HG02870 (cell line): ENCODE measurements at regions not wholly inside any gene's neighbourhood (a gene's known extent, or its start where the extent isn't known, plus 50 kb on each side); places are given as distances from the start of the nearest gene placed in this dataset.

Experiments used
- ATAC-seq: cut with Tn5 transposase; IDR thresholded peaks from one replicate; pipeline ENCODE4 v1.9.1; 2021; ENCODE audit warnings: mild to moderate bottlenecking, moderate library complexity; ENCODE audit not compliant: unreplicated experiment

DNA sequence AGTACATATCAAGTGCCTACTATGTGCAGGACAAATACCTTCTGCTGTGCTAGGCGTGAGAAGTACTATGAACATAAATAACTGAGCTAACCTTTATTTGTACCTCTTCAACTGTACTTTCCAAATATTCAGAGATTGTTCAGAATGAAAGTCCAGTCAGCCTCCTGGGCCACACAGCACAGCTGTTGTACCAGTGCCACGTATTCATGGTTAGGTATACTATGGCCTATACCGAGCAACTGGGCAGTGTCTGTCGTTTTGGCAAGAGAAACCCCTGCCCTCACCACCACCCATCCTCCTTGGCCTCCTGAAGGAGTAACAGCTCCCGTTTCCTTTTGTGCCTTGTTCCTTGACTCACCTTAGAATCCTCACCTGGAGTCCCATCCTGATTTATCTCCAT lies 53.0 kb downstream of the RASSF10 start:
- ATAC-seq, result no peak

DNA sequence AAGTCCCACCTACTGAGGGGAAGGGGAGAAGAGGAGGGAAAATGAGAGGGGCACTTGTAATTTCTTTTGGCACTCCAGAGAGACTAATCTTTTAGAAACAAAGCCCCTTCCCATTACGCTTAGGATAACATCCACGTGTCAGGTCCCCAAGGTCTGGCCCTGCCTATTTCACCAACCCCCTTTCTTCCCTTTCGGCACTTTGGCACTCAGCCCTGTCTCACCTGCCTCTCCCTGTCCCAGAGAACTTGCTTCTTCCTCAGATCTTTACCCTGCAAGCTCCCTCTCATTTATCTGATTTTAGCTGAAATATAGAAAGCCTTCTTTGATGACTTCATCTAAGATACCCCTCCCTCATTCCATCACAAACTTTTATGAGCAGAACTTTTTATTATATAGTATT lies 55.5 kb downstream of the RASSF10 start:
- no peak for ATAC-seq

DNA sequence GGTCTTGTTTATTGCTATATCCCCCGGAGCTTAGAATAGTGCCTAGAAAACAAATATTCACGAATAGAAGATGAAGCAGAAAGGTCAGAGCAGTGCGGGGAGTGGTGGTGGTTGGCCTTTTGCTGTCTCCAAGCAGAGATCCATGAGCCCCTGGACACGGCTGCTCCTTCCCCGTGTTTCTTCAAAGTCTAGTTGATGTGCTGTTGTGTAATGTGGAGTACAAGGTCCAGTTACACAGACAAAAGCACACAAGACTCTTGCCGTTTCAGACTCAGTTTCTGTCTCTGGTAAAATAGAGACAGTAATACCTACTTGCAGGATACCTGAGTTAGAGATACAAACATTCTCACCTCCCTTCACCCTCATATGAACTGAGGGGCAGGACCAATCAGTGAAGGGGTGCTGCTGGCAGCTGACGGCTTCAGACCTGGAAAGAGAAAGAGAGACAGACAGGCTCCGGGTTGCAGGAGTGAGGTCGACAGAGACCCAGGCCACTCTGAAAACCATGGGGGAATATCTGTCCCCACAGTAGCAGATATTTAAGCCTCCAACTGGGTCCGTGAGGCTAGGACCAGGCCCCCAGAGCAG lies 56.2 kb downstream of the RASSF10 start:
- ATAC-seq, result no peak

DNA sequence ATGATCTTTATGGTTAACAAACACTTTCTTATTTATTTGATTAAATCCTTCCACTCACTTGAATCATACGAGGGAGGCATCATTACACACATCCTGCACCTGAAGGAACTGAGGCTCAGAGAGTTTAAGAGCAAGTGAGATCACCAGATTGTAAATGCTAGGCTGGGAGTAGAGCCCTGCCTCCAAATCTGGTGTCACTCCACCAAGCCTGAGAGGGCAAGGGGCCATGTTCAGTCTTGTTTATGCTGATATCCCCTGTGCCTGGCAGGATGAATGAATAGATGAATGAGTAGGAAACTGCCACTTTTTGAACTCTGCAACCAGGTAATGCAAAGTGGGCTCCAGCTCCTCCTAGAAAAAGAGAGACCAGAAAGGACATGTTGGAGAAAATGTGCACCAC lies 59.1 kb downstream of the RASSF10 start:
- no peak for ATAC-seq

DNA sequence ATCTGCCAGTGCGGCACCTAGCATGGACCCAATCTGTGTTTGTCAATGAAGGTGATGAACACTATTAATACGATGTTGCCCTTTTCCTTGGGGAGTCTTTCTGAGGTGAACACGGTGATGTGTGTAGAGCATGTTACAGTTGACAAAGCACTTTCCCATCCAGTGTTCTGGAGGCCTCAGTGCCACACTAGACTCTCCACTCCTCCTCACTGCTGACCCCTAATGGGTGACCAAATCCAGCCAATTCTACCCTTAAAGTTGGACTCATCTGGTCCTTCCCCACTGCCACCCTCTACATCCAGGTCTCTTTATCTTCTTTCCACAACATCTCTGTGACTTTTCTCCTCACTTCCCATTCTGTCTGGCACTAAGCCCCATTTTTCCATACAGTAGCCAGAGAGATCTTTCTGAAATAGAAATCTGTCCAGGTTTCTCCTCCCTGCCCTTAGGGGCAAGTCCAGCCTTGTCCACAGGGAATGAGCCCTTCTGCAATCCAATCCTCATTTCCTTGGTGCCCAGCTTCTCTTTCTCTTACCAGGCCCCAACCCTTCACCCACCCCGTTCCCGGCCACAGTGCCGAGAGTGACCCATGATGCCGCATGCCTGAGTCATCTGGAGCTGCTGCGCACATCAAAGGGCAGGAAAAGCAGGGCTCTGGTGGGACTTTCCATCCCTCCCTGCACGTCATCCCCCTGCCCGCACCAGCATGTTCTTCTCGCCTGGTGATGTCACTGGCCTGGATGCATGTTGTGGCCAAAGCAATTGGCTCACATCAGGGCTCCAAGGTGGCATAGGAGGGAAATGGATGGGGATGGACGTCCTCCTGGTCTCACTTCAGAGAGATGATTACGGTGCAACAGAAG lies 64.2 kb downstream of the RASSF10 start:
- no peak for ATAC-seq

DNA sequence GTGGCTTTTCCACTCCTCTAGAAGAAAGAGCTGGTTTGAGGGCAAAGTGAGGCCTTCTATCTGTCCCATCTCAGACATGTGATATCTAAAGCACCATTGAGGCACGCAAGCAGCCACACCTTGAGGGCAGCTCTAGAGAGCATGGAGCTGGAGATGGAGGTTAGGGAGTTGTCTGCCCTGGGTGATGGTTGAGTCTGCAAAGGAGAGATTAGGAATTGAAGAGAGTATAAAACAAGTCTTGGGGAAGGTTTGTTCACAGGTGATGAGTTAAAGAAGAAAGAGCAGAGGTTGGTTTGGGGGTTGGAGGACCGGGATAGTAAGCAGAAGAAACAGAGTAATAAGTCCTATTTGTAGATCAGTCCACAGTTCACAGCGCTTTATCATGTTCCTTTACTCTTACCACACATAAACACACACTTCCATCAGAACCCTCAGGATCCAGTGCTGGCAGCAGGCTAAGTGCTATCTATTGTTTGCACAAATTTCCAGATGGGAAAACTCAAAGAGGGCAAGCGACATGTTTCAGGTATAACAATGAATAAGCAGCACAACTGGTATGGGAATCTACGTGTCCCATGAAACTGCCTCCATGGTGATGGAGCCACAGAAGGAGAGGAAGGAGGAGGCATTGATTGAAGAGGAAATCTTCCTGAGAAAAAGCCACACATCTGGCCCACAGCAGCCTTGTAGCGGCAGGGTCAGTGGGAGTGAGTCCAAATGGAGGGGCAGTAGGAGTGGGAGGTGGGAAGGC lies 65.8 kb downstream of the RASSF10 start:
- no peak for ATAC-seq

DNA sequence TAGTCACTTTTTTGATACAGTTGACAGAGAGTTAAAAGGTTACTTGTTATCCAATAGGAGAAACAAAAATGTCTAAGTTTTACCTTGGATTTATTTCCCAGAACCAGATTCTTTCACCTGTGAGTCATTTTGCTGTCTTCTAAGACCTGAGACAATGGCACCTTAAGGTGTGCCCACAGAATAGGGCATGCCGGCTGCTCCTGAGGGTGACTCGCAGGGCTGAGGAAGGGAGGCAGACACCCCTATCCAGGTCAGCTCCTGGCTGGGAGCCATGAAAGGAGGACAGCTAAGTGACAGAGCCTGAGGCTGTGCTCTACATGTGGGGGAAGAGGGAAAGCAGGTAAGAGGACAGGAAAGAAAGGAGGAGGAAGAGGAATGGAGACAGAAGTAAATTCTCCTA lies 67.8 kb downstream of the RASSF10 start:
- ATAC-seq, result no peak

DNA sequence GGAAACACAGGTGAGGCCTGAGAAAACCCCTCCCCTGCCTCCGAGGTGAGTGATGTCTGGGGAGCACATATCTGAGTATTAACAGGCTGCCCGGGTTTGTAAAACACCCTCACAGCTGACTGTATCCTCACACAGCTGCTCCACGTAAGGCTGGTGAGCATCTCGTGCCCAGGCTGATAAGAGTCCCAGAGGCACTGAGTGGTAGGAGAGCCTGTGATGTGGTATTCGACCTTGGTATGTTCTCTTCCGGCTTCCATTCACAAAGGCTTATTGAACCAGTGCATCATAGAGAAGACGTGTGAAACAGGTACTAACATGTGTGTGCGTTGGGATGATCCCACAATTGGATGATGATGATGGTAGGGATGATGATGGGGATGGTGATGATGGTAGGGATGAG lies 71.7 kb downstream of the RASSF10 start:
- no peak for ATAC-seq

DNA sequence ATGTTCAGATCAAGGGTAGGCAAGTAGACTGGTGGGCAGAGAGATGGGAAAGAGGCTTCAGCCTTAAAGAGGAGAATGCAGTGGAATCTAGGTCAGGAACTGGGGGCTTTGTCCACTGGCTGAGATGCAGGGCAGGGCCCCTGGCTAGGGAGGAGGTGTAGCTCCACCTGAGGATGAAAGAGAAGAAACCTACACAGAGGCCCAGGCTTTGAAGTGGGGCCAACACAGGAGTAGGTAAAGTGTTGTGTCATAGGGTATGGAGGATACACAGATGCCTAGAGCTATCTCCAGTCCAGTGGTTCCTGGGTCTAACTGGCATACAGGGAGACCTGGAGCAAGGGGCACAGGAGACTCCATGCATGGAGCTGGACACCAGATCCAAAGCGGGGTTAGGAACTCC lies 73.5 kb downstream of the RASSF10 start:
- no peak for ATAC-seq

DNA sequence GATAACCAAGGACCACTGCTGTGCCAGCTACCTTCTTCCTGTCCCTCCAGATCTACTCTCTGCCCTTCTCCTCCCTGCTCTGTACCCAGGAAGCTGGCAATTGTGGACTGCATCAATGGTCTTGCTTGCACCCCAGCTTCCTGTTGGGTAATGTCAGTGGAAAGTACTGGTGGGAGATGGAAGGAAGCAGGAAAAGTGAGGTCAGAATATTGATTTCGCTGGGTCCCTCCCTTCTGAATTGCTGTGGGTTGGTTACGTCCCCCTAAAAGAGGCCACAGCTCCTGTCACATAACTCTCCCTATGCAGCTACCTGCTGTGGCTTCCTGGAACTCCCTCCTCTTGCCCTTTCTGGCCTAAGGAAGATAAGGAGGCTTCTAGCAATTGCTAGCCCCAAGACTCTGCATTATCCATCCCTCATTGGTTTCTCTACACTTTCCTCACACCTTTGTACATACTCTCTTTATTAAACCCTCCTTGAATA lies 81.2 kb downstream of the RASSF10 start:
- no peak for ATAC-seq

DNA sequence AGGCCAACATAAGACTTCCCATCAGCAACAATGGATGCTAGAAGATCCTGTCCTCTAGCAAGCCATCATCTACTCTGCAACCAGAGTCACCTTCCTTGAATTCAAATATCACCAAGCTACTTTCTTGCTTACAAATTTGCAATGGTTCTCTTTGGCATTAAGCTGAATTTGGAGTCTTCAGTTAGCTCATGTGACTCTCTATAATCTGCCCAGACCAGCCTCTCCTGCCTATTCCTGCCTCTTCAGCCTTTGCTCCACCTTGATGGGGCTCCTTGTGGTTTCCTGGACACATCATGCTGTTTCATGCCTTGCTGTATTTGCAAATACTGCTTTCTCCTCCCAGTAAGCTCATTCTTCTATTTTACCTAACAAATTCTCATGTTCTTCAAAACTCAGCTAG lies 82.3 kb downstream of the RASSF10 start:
- ATAC-seq, result no peak

DNA sequence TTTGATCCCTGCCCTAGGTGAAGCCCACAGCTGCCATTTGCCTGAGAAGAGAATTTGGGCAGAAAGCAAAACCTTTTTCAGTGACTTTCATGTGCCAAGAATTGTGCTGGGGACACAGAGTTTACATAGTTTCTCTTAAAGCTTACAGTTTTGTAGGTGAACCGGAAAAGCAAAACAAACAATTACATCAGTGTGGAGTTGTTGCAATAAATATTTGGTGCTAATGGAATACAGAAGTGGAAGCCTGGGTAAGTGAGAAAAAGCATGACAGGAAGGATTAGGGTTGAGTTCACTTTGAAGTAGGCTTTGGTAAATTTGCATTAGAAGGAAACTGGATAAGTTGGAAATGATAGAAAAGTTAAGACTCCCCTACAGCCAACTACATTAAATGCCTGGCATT lies 82.7 kb downstream of the RASSF10 start:
- ATAC-seq, result no peak

DNA sequence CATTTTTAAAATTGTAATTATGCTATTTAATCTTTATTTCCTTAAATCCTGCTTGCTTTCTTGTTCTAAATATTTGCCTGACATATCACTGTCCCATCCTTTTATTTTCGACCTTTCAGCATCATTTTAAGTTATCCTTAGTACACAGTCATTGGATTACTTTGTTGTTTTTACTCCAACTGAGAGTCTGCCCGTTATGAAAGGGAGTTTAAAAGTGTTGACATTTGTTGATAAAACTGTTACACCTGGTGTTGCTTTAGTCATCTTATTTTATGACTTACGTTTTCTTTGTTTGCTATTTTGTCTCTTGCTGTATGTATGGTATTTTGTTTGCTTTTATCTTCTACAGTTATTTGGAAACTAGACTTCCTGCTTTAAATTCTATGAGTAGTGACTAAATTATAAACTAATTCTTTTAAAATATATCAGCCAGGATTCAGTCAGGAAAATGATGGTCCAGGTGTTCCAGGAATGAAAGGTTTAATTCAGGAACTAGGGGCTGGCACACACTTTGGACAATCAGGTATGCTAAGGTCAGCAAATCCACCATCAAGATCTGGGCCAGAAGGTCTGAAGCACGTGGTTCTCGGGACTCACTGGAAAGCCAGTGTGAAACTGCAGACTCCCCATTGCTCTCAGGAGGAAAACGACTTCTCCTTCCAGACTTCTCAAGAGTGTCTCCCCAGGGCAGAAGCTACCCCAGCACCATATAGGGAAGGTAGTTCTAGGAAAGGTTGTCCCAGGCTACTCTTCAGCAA lies 86.0 kb downstream of the RASSF10 start:
- no peak for ATAC-seq

DNA sequence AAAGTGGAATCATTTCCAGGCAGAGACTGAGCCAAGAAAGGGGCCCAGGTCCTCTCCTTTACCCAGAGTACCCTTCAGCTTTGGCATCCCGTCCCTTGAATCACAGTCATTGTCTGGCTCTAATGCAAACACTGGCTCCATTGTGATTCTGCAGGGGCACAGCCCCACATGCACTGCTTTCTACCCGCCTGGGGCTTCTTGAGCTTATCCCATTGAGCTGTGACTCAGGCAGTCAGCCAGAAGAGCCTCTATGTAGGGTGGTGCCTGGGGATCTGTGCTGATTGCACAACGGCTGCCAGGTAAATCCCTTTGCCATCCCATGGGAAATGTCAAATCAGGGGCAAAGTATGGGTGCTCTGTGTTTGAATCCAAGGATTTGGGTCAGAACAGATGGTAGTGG lies 88.9 kb downstream of the RASSF10 start:
- no peak for ATAC-seq

DNA sequence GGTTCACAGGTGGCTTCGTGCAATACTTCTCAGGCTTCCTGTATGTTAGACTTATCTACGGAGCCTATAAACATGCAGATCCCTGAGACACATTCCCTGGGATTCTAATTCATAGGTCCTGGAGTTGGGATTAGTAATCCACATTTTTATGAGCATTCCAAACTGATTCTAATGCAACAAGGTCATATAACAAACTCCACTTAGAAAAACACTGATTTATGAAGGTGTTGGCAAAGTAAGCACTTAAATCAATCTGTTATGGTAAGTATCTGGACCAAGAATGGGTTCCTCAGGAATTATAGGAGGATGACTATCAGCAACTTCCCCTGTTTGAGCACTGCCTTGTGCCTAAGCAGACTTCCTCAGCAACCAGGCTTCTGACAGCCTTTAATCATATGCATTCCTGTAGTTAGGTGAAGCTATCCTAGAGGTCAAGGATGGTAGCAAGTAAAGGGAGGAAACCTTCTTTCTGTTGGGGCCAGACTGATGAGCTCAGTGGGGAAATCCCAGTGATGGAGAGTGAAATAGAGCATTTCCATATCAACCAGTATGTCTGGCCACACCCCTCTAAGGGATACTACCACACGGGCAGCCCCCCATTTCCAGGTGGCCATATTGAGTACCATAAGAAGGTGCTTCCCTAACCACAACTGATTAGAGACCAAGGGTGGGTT lies 89.6 kb downstream of the RASSF10 start:
- no peak for ATAC-seq

DNA sequence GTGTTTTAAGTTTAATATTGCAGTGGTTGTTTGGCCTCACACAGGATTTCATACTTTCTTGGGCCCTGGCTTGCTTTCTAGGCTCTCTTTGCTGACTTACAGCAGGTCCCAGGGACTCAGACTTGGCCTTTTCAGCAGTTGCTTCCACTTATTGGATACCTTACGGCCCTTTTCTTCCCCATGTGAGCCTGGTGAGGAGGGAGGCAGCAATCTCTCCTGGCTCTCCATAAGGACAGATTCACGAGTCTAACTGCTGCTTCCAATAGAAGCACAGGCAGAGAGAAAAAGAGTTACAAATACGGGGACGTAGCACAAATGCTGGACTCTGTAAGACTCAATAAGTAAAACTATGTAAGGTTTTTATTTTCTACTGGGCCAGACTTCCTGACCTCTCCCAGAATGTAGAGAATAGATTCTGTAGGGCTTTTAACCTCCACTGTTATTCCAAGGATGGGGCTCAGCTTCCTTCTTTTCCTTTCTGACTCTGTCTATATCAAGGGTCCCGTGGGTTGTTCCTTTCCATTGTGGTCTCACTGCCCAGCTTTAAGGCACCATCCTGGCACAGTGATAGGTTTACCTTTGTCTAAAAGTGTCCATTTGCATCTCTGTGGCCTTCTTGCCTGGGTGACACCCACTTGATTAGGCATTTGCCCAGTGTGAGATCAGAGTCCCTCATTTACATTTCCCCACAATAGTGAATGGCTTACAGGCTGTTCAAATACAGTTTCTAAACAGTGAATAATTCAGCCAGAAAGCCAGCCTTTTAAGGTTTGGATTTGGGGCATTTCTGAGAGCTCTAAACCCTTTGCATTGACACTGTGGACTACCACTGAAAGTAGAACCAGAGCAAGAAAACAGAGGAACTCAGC lies 92.8 kb downstream of the RASSF10 start:
- ATAC-seq, result no peak

DNA sequence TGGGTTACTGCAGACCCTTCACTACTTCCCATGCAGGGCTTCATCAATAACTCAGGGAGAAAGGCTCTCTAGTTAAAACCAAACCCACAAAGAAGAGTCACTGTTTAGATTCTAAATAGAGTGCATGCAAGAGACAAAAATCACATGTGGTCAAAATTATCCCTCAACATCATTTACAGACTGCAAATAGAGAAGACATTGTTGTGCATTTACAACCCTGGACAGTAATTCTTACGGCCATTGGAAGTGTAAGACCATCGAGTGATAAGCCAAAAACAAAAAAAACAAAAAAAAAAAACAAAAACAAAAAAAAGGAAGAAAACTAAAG lies 93.4 kb downstream of the RASSF10 start:
- no peak for ATAC-seq

DNA sequence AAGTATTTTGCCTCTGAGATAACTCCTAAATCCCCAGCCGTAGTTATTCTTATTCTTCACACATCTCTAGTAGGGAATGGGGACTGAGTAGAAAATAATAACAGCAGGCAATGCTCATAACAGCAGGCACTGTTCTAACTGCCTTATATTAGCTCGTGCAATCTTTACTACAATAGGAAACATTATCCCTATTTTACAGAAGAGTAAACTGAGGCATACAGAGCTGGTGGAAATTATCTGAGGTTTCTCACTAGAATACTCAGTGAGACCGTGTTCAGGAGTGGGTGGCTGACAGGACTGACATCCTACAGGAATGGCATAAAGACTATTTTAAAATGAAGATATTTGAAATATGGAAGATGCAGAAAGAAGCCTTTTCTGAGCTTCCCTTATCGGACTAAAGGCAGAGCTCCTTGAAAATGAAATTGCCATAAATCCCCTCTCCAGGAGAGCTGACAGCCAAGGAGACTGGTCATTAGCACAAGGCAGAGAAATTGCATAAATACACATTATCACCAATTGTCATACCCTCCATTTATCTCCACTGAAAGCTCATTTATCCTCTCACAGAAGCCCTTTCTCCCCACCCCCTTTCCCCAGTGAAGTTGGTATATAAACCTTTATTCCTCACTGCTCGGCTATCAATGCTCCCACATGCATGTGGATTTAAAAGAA lies 93.9 kb downstream of the RASSF10 start:
- ATAC-seq, result no peak

DNA sequence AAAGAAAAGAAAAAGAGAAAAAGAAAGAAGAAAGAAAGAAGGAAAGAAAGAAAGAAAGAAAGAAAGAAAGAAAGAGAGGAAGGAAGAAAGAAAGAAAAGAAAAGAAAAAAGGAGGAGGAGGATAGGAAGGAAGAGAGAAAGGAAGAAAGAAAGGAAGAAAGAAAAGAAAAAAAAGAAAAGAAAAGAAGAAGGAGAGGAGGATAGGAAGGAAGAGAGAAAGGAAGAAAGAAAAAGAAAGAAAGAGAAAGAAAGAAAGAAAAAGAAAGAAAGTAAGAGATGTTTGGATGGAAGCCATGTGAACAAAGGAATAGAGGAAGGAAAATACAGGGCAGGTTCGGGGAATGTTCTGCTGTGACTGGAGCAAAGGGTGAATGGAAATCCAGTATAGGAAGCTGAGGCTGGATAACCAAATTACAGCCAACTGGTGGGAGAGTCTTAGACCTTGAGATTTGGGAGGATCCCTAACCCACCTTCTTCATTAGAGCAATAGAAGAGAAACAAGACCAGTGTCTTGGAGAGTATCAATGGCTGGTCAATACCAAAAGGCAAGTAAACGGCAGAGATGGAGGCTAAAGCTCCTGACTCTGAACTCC lies 94.9 kb downstream of the RASSF10 start:
- no peak for ATAC-seq
